DOHH2 (cell line): ENCODE measurements at regions not wholly inside any gene's neighbourhood (a gene's known extent, or its start where the extent isn't known, plus 50 kb on each side); places are given as distances from the start of the nearest gene placed in this dataset.

Experiments used
- H3F3A ChIP-seq: fragments of 200-600 bp; sonication (generic), shearing (Covaris generic); 2 replicates; pipeline ENCODE4 v1.6.0; 2016; ENCODE audit warnings: antibody characterized with exemption, mild to moderate bottlenecking; ENCODE audit not compliant: control insufficient read depth, insufficient read depth
- H3K27ac ChIP-seq: fragments of 200-600 bp; sonication (generic); 2 replicates; pipeline ENCODE4 v1.5.1; 2014; ENCODE audit warnings: low read depth, mild to moderate bottlenecking, low read length, moderate library complexity
- H3K27me3 ChIP-seq: fragments of 200-600 bp; sonication (generic); 2 replicates; pipeline ENCODE4 v1.6.1; 2014; ENCODE audit warnings: mild to moderate bottlenecking, low read length, mixed read lengths; ENCODE audit not compliant: control insufficient read depth
- H3K36me3 ChIP-seq: fragments of 200-600 bp; sonication (generic); 2 replicates; pipeline ENCODE4 v1.6.1; 2014; ENCODE audit warnings: mild to moderate bottlenecking, low read length, moderate library complexity, mixed read lengths; ENCODE audit not compliant: control insufficient read depth
- H3K4me1 ChIP-seq: fragments of 200-600 bp; sonication (generic); 2 replicates; pipeline ENCODE4 v1.6.1; 2014; ENCODE audit warnings: mild to moderate bottlenecking, low read length, mixed read lengths; ENCODE audit not compliant: control insufficient read depth
- H3K4me2 ChIP-seq: fragments of 200-600 bp; sonication (generic); 2 replicates; pipeline ENCODE4 v1.6.0; 2014; ENCODE audit warnings: mild to moderate bottlenecking, low read length, moderate library complexity
- H3K4me3 ChIP-seq: fragments of 200-600 bp; sonication (generic); 2 replicates; pipeline ENCODE4 v1.5.1; 2014; ENCODE audit warnings: mild to moderate bottlenecking, low read length, mixed read lengths
- H3K79me2 ChIP-seq: fragments of 200-600 bp; sonication (generic); 2 replicates; pipeline ENCODE4 v1.6.1; 2014; ENCODE audit warnings: mild to moderate bottlenecking, low read length, mixed read lengths; ENCODE audit not compliant: control insufficient read depth
- H3K9me2 ChIP-seq: fragments of 200-600 bp; sonication (generic); replicated peaks from 2 replicates; pipeline ENCODE4 v1.6.1; 2014; ENCODE audit warnings: mild to moderate bottlenecking, low read length, mixed read lengths; ENCODE audit not compliant: control insufficient read depth
- H3K9me3 ChIP-seq: fragments of 200-600 bp; sonication (generic); 2 replicates; pipeline ENCODE4 v1.6.1; 2014; ENCODE audit warnings: antibody characterized with exemption, low read length, mixed read lengths; ENCODE audit not compliant: control insufficient read depth, insufficient read depth
- H4K20me1 ChIP-seq: fragments of 200-600 bp; sonication (generic); 2 replicates; pipeline ENCODE4 v1.6.0; 2014; ENCODE audit warnings: low read depth, mild to moderate bottlenecking, antibody characterized with exemption, low read length, moderate library complexity; ENCODE audit not compliant: control insufficient read depth, insufficient read depth
- EZH2phosphoT487 ChIP-seq: fragments of 200-600 bp; sonication (generic); IDR thresholded peaks from 2 replicates; pipeline ENCODE4 v1.6.1; 2017; ENCODE audit warnings: borderline replicate concordance, mild to moderate bottlenecking, antibody characterized with exemption, low read length, moderate library complexity, mixed read lengths
- TF ChIP-seq, protein P1 (sequence below): fragments of 200-600 bp; sonication (generic); IDR thresholded peaks from one replicate; pipeline ENCODE4 v1.5.1; 2014; ENCODE audit warnings: antibody characterized with exemption, mild to moderate bottlenecking, low read depth, low read length; ENCODE audit not compliant: poor library complexity, severe bottlenecking

DNA sequence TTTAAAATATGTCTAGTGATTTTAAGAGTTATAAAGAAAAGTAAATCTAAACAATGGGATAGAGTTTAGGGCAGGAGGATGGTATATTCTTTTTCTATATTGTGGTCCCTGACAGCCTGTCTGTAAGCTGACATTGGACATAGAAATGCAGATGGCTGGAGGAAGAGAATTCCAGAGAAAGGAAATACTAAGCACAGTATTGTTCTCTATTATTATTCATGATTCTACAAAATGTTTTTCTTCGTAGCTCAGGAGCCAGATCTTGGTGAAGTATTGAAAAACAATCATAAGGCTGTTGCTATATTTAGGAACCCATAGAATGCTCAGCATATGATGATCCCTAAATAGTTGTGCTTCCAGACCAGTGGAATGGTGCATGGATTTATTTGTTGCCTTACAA is 117.0 kb upstream of the FAM3C start:
- no peak overlapping the region for H3K4me2 ChIP-seq
- no peaks in the 10 kb centered on the region for H4K20me1 ChIP-seq
- TF ChIP-seq, protein P1, sequence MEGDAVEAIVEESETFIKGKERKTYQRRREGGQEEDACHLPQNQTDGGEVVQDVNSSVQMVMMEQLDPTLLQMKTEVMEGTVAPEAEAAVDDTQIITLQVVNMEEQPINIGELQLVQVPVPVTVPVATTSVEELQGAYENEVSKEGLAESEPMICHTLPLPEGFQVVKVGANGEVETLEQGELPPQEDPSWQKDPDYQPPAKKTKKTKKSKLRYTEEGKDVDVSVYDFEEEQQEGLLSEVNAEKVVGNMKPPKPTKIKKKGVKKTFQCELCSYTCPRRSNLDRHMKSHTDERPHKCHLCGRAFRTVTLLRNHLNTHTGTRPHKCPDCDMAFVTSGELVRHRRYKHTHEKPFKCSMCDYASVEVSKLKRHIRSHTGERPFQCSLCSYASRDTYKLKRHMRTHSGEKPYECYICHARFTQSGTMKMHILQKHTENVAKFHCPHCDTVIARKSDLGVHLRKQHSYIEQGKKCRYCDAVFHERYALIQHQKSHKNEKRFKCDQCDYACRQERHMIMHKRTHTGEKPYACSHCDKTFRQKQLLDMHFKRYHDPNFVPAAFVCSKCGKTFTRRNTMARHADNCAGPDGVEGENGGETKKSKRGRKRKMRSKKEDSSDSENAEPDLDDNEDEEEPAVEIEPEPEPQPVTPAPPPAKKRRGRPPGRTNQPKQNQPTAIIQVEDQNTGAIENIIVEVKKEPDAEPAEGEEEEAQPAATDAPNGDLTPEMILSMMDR: no peak
- TF ChIP-seq EZH2phosphoT487: no peak
- no peaks in the 10 kb centered on the region for H3K4me1 ChIP-seq
- no peaks in the 10 kb centered on the region for H3K36me3 ChIP-seq
- no peak overlapping the region for H3K27ac ChIP-seq
- no peaks in the 10 kb centered on the region for H3K27me3 ChIP-seq
- H3K9me3 ChIP-seq: peaks cover 29% of the 10 kb centered on the region
- no peaks in the 10 kb centered on the region for H3K79me2 ChIP-seq
- H3F3A ChIP-seq: no peaks in the 10 kb centered on the region
- H3K9me2 ChIP-seq: no peaks in the 10 kb centered on the region
- H3K4me3 ChIP-seq: no peak overlapping the region

DNA sequence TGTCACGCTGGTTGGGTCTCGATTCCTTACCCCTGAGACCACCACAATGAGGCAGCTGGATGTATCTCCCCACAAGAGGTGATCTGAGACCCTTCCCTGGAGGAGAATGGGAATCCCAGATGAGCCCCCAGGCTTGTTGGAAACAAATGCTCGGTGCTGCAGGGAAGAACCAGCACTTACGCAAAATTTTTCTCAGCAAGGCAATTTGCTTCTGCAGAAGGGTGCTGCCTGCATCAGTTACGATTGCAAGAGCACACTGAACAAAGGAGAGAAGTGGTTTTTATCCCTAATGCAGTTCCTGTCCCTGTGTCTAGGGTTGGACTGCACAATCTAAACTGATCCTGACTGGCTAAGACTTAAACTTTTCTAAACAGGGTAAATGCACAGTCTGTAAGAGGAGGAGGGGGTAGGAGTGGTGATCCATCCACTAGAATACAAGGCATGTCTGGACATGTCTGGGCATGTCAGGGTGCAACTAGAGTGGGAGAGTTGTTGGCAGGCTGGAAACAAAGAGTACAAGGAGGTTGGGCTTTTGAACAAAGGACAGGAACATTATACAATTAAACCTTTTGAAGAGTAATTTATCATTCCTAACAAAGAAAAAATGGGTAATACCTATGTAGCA is 114.9 kb upstream of the FAM3C start:
- Histone ChIP-seq H3F3A (no peaks in the 10 kb centered on the region), H4K20me1 (no peaks in the 10 kb centered on the region), H3K9me3 (peaks cover 38% of the 10 kb centered on the region), H3K79me2 (no peaks in the 10 kb centered on the region), H3K4me2 (no peak overlapping the region), H3K9me2 (no peaks in the 10 kb centered on the region), H3K27ac (no peak overlapping the region), H3K4me1 (no peaks in the 10 kb centered on the region), H3K27me3 (no peaks in the 10 kb centered on the region), H3K36me3 (no peaks in the 10 kb centered on the region), H3K4me3 (no peak overlapping the region)
- TF ChIP-seq EZH2phosphoT487: no peak
- TF ChIP-seq, protein P1: no peak

DNA sequence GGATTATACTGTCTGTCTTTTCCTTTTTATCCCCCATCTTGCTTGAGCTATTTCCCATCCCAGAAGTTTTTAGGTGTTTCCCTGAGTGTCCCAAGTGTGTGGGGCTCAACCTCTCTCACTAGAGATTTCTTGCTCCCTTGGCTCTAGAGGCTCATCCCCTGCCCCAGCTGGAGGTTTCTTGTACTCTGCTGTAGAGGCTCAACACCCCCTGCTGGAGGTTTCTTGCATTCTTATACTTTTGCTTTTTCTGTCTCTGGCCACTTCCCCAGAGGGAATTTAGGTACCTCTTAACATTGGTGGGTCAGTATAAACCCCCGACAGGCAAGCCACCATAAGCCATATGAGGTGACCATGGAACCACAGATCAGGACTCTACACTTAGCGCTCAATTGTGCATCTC is 114.2 kb upstream of the FAM3C start:
- Histone ChIP-seq H3K4me2 (no peak overlapping the region), H3K27me3 (no peaks in the 10 kb centered on the region), H3K9me3 (peaks cover 45% of the 10 kb centered on the region), H3K36me3 (no peaks in the 10 kb centered on the region), H3K4me3 (no peak overlapping the region), H3K79me2 (no peaks in the 10 kb centered on the region), H3K4me1 (no peaks in the 10 kb centered on the region), H3K9me2 (no peaks in the 10 kb centered on the region), H3K27ac (no peak overlapping the region), H4K20me1 (no peaks in the 10 kb centered on the region), H3F3A (no peaks in the 10 kb centered on the region)
- TF ChIP-seq, protein P1: peak; percentile 51
- TF ChIP-seq EZH2phosphoT487: no peak
